Activated CD4-positive, alpha-beta T cell treated with anti-CD3 and anti-CD28 coated beads for 48 hours (primary cell): ENCODE measurements at regions not wholly inside any gene's neighbourhood (a gene's known extent, or its start where the extent isn't known, plus 50 kb on each side); places are given as distances from the start of the nearest gene placed in this dataset.
"Not testable (repeated sequence)": the region's sequence is repeated elsewhere in the genome, so short reads cannot be mapped to it uniquely, and the experiment has no call there.

Experiments used
- DNase-seq: peaks from one replicate; pipeline ENCODE4 v3.0.0-alpha.2; 2020

DNA sequence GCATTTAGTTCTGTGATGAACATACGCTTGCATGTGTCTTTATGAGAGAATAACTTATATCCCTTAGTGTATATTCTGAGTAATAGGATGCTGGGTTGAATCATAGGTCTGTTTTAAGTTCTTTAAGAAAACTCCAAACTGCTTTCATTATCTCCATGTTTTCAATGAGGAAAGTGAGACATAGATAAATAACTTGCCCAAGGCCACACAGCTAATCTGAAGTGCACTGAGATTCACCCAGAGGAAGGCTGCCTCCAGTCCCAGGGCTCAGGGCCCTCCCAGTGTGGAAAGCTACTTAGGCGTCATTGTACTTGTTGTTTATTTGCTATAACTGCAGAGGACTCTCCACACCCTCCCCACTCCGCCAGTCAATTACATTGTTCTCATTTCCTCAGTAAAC, 126.7 kb downstream of the INHBA start:
- DNase-seq = no peak

DNA sequence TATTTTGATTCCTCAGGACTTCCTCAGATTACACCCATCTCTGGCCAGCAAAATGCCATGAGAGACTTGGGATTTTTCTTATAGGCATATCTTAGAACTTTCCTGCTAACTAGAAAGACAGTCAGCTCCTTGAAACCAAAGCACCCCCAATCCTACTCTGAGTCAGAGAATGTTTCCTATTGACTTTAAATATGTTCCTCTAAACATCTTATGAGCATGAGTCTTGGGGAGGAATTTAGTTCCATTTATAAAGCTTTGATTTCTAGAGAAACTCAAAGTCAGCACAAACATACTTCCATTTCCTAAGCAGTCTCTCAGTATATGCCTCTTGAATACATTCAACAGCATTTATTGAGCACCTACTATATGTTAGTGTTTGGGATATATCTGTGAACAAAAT, 128.5 kb downstream of the INHBA start:
- no peak for DNase-seq

- DNase-seq = no peak
Observed at GRCh38 chr7:41573862-41574261, 129.0 kb downstream of the INHBA start.

GRCh38 chr7:41573443-41573842, 129.4 kb downstream of the INHBA start:
- no peak for DNase-seq

GRCh38 chr7:41573015-41573414, 129.9 kb downstream of the INHBA start:
- DNase-seq = no peak

GRCh38 chr7:41571573-41571972, 131.3 kb downstream of the INHBA start:
- no peak for DNase-seq

- DNase-seq = no peak
Observed at GRCh38 chr7:41570766-41571165, 132.1 kb downstream of the INHBA start.

- DNase-seq = no peak
Observed at GRCh38 chr7:41568135-41568534, 134.8 kb downstream of the INHBA start.

DNA sequence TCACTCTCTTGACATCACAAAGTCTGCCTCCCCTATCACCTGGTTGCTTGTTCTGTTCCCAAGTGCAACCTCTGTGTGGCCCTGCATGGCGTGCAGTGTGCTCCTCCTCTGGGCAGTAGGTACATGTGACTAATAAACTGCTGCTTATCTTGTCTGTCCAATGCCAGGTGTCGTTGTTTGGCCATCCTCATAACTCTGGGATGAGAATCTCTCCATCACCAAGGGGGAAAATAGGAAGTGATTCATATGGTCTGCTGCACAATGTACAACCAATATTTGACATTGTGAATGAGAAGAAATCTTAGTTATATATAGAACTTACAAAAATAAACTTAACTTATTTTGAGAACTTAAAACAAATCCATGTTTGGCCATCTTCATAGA, 135.2 kb downstream of the INHBA start:
- DNase-seq = no peak

GRCh38 chr7:41567031-41567730, 135.7 kb downstream of the INHBA start:
- DNase-seq = no peak

GRCh38 chr7:41566581-41566980, 136.3 kb downstream of the INHBA start:
- no peak for DNase-seq

DNA sequence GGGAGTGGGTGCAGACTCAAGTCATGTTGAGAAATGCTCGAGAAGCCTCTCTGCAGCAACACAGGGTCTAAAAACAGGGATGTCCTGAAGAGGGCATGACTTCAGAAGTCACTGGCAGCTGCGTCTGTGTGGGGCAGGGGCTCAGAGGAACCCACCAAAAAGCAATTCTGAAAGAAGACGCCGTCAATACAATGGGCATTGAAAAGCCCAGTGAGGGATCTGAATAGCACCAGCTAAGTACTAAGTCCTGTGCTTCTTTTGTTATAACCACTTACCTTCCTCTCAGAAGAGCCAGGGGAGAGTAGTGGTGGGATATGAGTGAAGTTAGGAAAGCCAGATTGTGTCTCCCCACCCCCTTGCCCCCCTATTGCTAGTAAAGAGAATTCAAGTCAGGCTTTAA, 137.2 kb downstream of the INHBA start:
- no peak for DNase-seq

DNA sequence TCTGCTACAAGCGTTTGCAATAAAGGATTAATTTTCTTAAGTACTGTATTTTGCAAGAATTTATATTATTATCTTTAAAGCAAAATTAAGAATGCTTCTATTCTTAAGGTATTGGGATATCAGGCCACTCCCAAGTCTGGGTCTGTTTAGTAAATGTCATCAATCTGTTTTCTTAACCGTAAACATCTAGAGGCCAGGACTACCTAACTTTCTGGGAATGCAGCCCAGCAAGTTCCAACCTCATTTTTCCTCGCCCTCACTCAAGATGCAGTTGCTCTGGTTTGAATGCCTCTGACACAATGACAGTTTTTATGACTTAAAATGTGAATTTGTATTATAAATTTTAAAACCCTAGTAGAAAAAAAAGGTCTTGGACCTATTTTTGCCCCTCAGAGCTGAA, 143.5 kb downstream of the INHBA start:
- DNase-seq = no peak

GRCh38 chr7:41554481-41554880, 148.4 kb downstream of the INHBA start:
- no peak for DNase-seq

DNA sequence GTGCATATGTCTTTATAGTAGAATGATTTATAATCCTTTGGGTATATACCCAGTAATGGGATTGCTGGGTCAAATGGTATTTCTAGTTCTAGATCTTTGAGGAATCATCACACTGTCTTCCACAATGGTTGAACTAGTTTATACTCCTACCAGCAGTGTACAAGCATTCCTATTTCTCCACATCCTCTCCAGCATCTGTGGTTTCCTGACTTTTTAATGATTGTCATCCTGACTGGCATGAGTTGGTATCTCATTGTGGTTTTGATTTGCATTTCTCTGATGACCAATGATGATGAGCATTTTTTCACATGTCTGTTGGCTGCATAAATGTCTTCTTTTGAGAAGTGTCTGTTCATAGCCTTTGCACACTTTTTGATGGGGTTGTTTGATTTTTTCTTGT, 152.8 kb downstream of the INHBA start:
- DNase-seq = not testable (repeated sequence)

DNA sequence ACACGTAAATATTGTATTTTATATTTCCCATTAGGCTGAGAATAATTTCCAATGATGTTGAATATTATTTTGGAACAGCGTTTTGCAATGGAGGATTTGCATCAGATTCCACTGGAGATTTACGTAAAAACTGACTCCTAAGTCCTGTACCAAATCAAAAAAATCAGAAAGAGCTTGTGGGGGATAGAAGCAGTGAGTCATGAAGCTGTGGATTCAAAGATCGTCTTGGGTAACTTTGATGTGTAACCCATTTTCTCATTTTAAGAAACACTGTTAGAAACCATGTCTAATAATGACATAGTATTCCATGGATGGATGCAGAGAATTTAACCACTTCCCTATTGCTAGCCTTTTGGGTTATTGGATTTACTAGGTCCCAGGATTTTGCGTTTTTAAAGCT, 158.6 kb downstream of the INHBA start:
- DNase-seq = no peak

DNA sequence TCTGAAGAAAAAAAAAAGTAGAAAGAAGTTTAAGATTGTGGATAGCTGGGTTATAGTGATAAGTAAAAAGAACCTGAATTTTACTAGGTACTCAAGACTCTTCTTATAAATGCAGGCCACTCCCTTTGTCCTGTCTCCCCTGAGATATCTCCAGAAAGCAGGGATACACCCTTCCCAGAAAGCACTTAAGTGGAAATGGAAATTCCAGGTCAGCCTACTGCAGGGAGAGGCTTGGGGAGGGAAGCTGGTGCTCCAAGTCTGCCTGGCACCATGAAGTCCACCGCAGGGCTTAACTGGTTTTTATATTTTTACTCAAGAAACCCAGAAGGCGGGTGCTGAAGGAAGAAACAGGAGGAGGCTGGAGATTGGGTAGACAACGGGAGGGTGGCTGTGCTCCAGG, 162.3 kb downstream of the INHBA start:
- DNase-seq = no peak

DNA sequence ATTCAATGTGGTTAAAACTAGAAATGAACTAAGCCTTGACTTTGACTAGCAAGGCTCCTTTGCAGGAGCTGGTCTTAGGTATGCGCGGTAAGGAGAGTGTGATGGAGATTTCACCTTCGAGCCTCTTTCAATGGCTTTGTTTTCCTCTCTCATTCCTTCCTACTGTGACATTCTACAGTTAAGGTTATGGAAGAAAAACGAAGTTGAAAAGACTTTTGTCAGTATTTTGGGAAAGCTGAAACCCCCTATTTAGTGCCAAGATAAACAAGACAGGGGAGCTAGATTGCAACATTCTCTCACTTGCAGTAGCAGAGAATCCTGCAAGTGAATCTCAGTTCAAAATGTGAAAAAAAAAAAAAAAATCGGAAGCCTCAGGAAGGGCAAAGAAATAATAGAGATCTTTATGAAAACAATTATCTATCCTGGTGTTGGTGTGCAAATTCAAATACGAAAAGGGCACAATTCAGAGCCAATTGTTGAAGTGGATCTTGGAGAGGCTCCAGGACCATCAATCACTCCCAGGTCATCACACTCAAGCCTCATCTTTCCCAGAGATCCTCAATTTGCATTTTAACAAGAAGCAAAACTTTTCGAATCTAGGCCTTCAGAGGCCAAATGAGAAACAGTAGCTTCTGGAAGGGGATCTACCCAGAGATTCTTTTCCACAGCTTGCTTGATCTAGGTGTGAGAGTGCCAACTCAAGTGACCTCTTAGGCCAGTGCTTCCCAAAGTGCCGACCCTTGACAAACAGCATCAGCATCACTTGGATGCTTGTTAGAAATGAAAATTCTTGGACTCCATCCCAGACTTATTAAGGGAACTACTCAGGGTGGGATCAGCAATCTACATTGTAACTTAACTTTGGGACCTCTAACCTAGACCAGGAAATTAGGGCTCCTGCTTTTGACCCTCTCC, 163.8 kb downstream of the INHBA start:
- DNase-seq = no peak

DNA sequence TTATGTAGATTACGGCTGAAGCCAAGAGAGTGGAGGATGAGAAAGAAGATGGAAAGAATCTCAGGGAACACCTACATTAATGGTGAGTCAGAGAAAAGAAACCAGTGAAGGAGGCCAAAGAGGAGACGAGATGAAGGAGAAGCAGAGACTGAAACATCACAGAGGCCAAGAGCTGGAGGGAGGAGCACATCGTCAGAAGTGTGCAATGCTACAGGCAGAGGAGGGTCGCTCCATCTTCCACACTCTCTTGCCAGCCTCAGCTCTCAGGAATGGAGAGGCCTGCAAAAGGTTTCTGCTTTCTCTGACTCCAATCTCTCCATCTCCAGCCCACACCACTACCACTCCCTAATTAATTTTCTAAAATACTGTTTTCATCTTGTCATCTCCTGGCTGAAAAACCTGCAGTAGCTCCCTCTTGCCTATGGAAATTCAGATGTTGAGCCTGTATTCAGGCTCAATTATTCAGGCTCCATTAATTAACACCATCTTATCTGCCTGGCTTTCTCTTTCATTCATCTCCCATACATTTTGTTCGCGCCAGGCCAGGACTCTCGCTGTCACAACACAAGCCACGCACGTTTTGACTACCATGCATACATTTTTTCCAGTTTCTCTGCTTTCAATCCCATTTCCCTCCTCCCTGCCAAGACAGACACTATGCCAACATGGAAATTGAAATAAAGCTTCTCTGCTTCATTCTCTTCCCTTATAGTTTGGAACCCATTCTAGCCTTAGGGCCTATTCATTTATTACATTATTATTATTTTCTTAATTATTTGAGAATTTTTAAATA, 165.8 kb downstream of the INHBA start:
- no peak for DNase-seq

GRCh38 chr7:41536122-41536872, 166.6 kb downstream of the INHBA start:
- no peak for DNase-seq

DNA sequence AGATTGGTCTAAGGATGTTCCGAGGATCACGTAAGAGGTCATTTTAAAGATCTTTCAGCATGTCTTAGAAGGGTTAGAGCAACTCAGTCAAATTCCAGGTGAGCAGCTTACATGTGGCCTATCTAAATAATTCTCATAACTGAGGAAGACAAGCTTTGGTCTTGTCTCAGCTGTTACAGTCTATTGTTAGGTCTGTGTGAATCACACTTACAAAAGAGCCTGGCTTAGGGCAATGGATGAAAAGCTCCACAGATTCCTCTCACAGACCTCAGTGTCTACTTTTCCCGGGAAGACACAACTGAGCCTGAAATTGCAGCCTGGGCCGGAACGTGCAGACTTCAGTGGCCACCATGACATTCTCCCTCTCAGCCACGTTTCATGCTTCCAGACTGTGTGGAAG, 173.1 kb downstream of the INHBA start:
- no peak for DNase-seq

- DNase-seq = no peak
Observed at GRCh38 chr7:41524876-41525275, 178.0 kb downstream of the INHBA start.

DNA sequence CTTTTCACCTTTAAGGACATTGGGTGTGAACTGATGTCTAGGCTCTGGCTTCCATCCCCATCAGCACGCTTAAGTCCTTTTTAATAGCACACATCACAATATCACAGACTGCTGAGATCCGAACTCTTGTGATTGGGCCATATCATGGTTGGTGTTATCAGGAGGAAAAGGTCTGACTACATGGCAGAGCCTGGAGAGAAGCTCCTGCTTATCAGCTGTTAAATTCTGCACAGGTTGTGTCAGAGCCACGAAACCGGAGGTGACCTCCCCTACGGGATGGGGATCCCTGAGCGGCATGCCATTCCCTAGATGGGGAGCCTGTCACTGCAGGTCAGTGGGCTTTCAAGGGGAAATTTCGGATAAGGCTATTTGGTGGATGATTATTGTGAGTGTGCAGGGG, 182.4 kb downstream of the INHBA start:
- no peak for DNase-seq
